H1 (cell line): ENCODE measurements at regions not wholly inside any gene's neighbourhood (a gene's known extent, or its start where the extent isn't known, plus 50 kb on each side); places are given as distances from the start of the nearest gene placed in this dataset.

Experiments
- CTCF ChIA-PET: fragments of 300-600 bp; sonication (Branson Sonifier 250); formaldehyde crosslinking; loops from one replicate; lab custom pipeline; 2021; ENCODE audit not compliant: partially characterized antibody; lab: Charles Lee
- POLR2A ChIA-PET: fragments of 300-600 bp; sonication (Branson Sonifier 250); formaldehyde crosslinking; loops from one replicate; lab custom pipeline; 2021; ENCODE audit warnings: inconsistent platforms; ENCODE audit not compliant: partially characterized antibody; lab: Charles Lee
- DNase-seq, 2 experiments: peaks; one replicate each; pipeline versions ENCODE4 v3.0.0 to v3.0.0-alpha.2; 2010 to 2022; ENCODE audit warnings: low spot score in 2 of 2, low read depth in 1 of 2, mixed read lengths in 1 of 2
- FAIRE-seq: peaks from 2 replicates; lab custom pipeline; 2011; peaks lifted over from hg19 to GRCh38; lab: Jason Lieb, UNC
- H2AFZ ChIP-seq: 2 replicates; pipeline ENCODE4 v1.8.1; 2012; ENCODE audit warnings: low read length, inconsistent platforms
- H2AK5ac ChIP-seq: 2 replicates; pipeline ENCODE4 v1.6.1; 2013; ENCODE audit warnings: low read depth, low read length
- H2BK120ac ChIP-seq: replicated peaks from 2 replicates; pipeline ENCODE3; 2013; ENCODE audit warnings: low read depth, low read length, inconsistent platforms
- H2BK12ac ChIP-seq: 2 replicates; pipeline ENCODE4 v1.6.1; 2013; ENCODE audit warnings: low read depth, low read length
- H2BK15ac ChIP-seq: 2 replicates; pipeline ENCODE4 v1.6.1; 2013; ENCODE audit warnings: low read length
- H2BK20ac ChIP-seq: 2 replicates; pipeline ENCODE4 v1.6.1; 2013; ENCODE audit warnings: low read length
- H2BK5ac ChIP-seq: 2 replicates; pipeline ENCODE4 v1.6.1; 2013; ENCODE audit warnings: low read depth, low read length
- H3K14ac ChIP-seq: 2 replicates; pipeline ENCODE4 v1.6.1; 2013; ENCODE audit warnings: inconsistent platforms; ENCODE audit not compliant: insufficient read length
- H3K18ac ChIP-seq: 2 replicates; pipeline ENCODE4 v1.6.1; 2013; ENCODE audit warnings: low read length; ENCODE audit errors: extremely low read depth
- H3K23ac ChIP-seq: 2 replicates; pipeline ENCODE4 v1.6.1; 2013; ENCODE audit warnings: inconsistent platforms; ENCODE audit not compliant: insufficient read length
- H3K23me2 ChIP-seq: 2 replicates; pipeline ENCODE4 v1.6.1; 2013; ENCODE audit warnings: low read depth, low read length
- H3K27ac ChIP-seq: 2 replicates; pipeline ENCODE4 v1.6.1; 2011; ENCODE audit warnings: low read depth, low read length, inconsistent platforms
- H3K27me3 ChIP-seq, 4 experiments: replicated peaks in 1 of 4; 1 replicate in 1 of 4; 2 replicates in 3 of 4; pipeline versions ENCODE4 v1.6.1 to v1.8.1; 2011 to 2013; ENCODE audit warnings: low read length in 3 of 4, mild to moderate bottlenecking in 3 of 4, inconsistent platforms in 2 of 4, mixed read lengths in 2 of 4, moderate library complexity in 1 of 4; ENCODE audit not compliant: control insufficient read depth in 3 of 4, insufficient read depth in 3 of 4; ENCODE audit errors: extremely low read depth in 1 of 4
- H3K36me3 ChIP-seq, 4 experiments: 2 replicates each; pipeline versions ENCODE4 v1.6.1 to v1.8.1; 2011 to 2013; ENCODE audit warnings: mild to moderate bottlenecking in 4 of 4, low read length in 3 of 4, moderate library complexity in 2 of 4, control low read depth in 1 of 4, inconsistent platforms in 1 of 4; ENCODE audit not compliant: insufficient read depth in 4 of 4, control insufficient read depth in 2 of 4
- H3K4ac ChIP-seq: replicated peaks from 2 replicates; pipeline ENCODE3; 2013; ENCODE audit warnings: low read length, low read depth, mixed read lengths, inconsistent platforms; ENCODE audit not compliant: insufficient read length
- H3K4me1 ChIP-seq, 4 experiments: replicated peaks in 1 of 4; 1 replicate in 1 of 4; 2 replicates in 3 of 4; pipeline versions ENCODE4 v1.6.1 to v1.8.1; 2011 to 2013; ENCODE audit warnings: low read length in 3 of 4, inconsistent platforms in 2 of 4, mixed read lengths in 1 of 4; ENCODE audit not compliant: insufficient read depth in 4 of 4, control insufficient read depth in 3 of 4
- H3K4me2 ChIP-seq, 2 experiments: 2 replicates each; pipeline versions ENCODE4 v1.6.1 to v1.8.1; 2011 to 2013; ENCODE audit warnings: low read depth in 2 of 2, low read length in 2 of 2, control low read depth in 1 of 2, inconsistent platforms in 1 of 2, mild to moderate bottlenecking in 1 of 2; ENCODE audit not compliant: insufficient read depth in 1 of 2
- H3K4me3 ChIP-seq, 4 experiments: fragments of 200-600, 300-600 bp in 1 of 4; sonication (generic), shearing (Covaris generic), sonication (Bioruptor Twin) in 1 of 4; 2 replicates each; pipeline versions ENCODE4 v1.5.1 to v1.8.1; 2011 to 2016; ENCODE audit warnings: low read length in 4 of 4, low read depth in 3 of 4, control low read depth in 2 of 4, inconsistent platforms in 2 of 4, mild to moderate bottlenecking in 2 of 4, mixed read lengths in 1 of 4, moderate library complexity in 1 of 4; ENCODE audit not compliant: insufficient read depth in 2 of 4; ENCODE audit errors: extremely low read depth in 1 of 4
- H3K56ac ChIP-seq: replicated peaks from 2 replicates; pipeline ENCODE3; 2013; ENCODE audit warnings: low read depth, mild to moderate bottlenecking, mixed read lengths, low read length, inconsistent platforms; ENCODE audit not compliant: insufficient read length
- H3K79me1 ChIP-seq: 2 replicates; pipeline ENCODE4 v1.6.1; 2013; ENCODE audit warnings: low read depth, low read length, control low read depth
- H3K79me2 ChIP-seq, 2 experiments: 2 replicates each; pipeline versions ENCODE4 v1.6.1 to v1.8.1; 2012 to 2013; ENCODE audit warnings: low read length in 2 of 2, mild to moderate bottlenecking in 2 of 2, inconsistent platforms in 1 of 2; ENCODE audit not compliant: insufficient read depth in 2 of 2, control insufficient read depth in 1 of 2
- H3K9ac ChIP-seq, 4 experiments: replicated peaks in 1 of 4; 1 replicate in 1 of 4; 2 replicates in 3 of 4; pipeline versions ENCODE4 v1.6.1 to v1.8.1; 2011 to 2013; ENCODE audit warnings: low read depth in 3 of 4, low read length in 3 of 4, control low read depth in 2 of 4, mild to moderate bottlenecking in 2 of 4, moderate library complexity in 2 of 4, inconsistent platforms in 1 of 4; ENCODE audit errors: extremely low read depth in 1 of 4
- H3K9me3 ChIP-seq, 2 experiments: 2 replicates each; pipeline versions ENCODE4 v1.6.1 to v1.8.1; 2012 to 2013; ENCODE audit warnings: mild to moderate bottlenecking in 2 of 2, moderate library complexity in 2 of 2, control low read depth in 1 of 2, inconsistent platforms in 1 of 2, low read depth in 1 of 2, low read length in 1 of 2, mixed read lengths in 1 of 2; ENCODE audit not compliant: insufficient read depth in 2 of 2
- H4K20me1 ChIP-seq, 2 experiments: replicated peaks in 1 of 2; 2 replicates each; pipeline versions ENCODE3 to v1.8.1; 2011 to 2013; ENCODE audit warnings: inconsistent platforms in 2 of 2, low read length in 2 of 2, mild to moderate bottlenecking in 1 of 2; ENCODE audit not compliant: insufficient read depth in 2 of 2, control insufficient read depth in 1 of 2
- H4K5ac ChIP-seq: 2 replicates; pipeline ENCODE4 v1.6.1; 2013; ENCODE audit warnings: low read length, low read depth, mixed read lengths, inconsistent platforms; ENCODE audit not compliant: insufficient read length
- H4K8ac ChIP-seq: 2 replicates; pipeline ENCODE4 v1.8.0; 2013; ENCODE audit warnings: mild to moderate bottlenecking, moderate library complexity, low read length, inconsistent platforms; ENCODE audit not compliant: insufficient read depth; ENCODE audit errors: extremely low read depth
- H4K91ac ChIP-seq: replicated peaks from 2 replicates; pipeline ENCODE3; 2013; ENCODE audit warnings: low read length, mixed read lengths, inconsistent platforms; ENCODE audit not compliant: insufficient read length
- ATF2 ChIP-seq: IDR thresholded peaks from 2 replicates; pipeline ENCODE4 v1.6.1; 2012; ENCODE audit warnings: low read length, inconsistent platforms
- BRCA1 ChIP-seq: IDR thresholded peaks from 2 replicates; pipeline ENCODE4 v1.6.1; 2012; ENCODE audit warnings: low read depth, low read length, improper control_type of control experiment
- CHD2 ChIP-seq: IDR thresholded peaks from 2 replicates; pipeline ENCODE4 v1.6.1; 2012; ENCODE audit warnings: low read length, improper control_type of control experiment
- JUND ChIP-seq: IDR thresholded peaks from 2 replicates; pipeline ENCODE4 v1.6.1; 2011; ENCODE audit warnings: mild to moderate bottlenecking, improper control_type of control experiment, low read length
- KDM1A ChIP-seq: fragments of 200-600, 300-600 bp; sonication (generic); IDR thresholded peaks from 2 replicates; pipeline ENCODE4 v1.7.1; 2016; ENCODE audit warnings: mild to moderate bottlenecking, low read length, borderline replicate concordance
- MAFK ChIP-seq: IDR thresholded peaks from 2 replicates; pipeline ENCODE4 v1.6.1; 2012; ENCODE audit warnings: low read depth, mild to moderate bottlenecking, improper control_type of control experiment, low read length
- POLR2A ChIP-seq, 2 experiments: IDR thresholded peaks; 1 replicate in 1 of 2; 2 replicates in 1 of 2; pipeline ENCODE4 v1.6.1; 2011; ENCODE audit warnings: low read depth in 2 of 2, low read length in 2 of 2, mild to moderate bottlenecking in 2 of 2; ENCODE audit errors: control extremely low read depth in 1 of 2
- RFX5 ChIP-seq: IDR thresholded peaks from 2 replicates; pipeline ENCODE4 v1.6.1; 2011; ENCODE audit warnings: low read depth, low read length, improper control_type of control experiment, borderline replicate concordance
- SIN3A ChIP-seq, 2 experiments: IDR thresholded peaks in 1 of 2; conservative IDR thresholded peaks in 1 of 2; 2 replicates each; pipeline ENCODE4 v1.6.1; 2011 to 2012; ENCODE audit warnings: low read length in 2 of 2, improper control_type of control experiment in 1 of 2, low read depth in 1 of 2, mild to moderate bottlenecking in 1 of 2
- SP4 ChIP-seq: IDR thresholded peaks from 2 replicates; pipeline ENCODE4 v1.6.1; 2012; ENCODE audit warnings: low read length, inconsistent platforms
- TAF1 ChIP-seq: IDR thresholded peaks from 2 replicates; pipeline ENCODE4 v1.6.1; 2011; ENCODE audit warnings: mild to moderate bottlenecking, low read depth, low read length
- TBP ChIP-seq: IDR thresholded peaks from 2 replicates; pipeline ENCODE4 v1.6.1; 2011; ENCODE audit warnings: low read depth, low read length, improper control_type of control experiment
- TCF12 ChIP-seq: IDR thresholded peaks from 2 replicates; pipeline ENCODE4 v1.6.1; 2011; ENCODE audit warnings: low read depth, mild to moderate bottlenecking, low read length
- TEAD4 ChIP-seq: IDR thresholded peaks from 2 replicates; pipeline ENCODE4 v1.6.1; 2012; ENCODE audit warnings: low read depth, low read length, inconsistent platforms, mixed read lengths
- YY1 ChIP-seq: IDR thresholded peaks from 2 replicates; pipeline ENCODE4 v1.6.1; 2011; ENCODE audit warnings: low read depth, mild to moderate bottlenecking, low read length
- WGBS, 2 experiments: shearing (Covaris generic) in 1 of 2; methylation state at CpG; one replicate each; pipeline versions ENCODE4 v1.1.6 to v1.1.7; 2013 to 2015; ENCODE audit warnings: low lambda C conversion rate in 2 of 2, mixed read lengths in 2 of 2, inconsistent platforms in 1 of 2, low coverage in 1 of 2, missing lambda C conversion rate in 1 of 2; ENCODE audit not compliant: insufficient replicate concordance in 2 of 2, insufficient coverage in 1 of 2, insufficient read length in 1 of 2; ENCODE audit errors: extremely low coverage in 1 of 2, missing lambda C conversion rate in 1 of 2; 5-methylcytosine and 5-hydroxymethylcytosine counted together

GRCh38 chr2:52695731-52696130, 1071.9 kb upstream of the CHAC2 start:
- Histone ChIP-seq H3K4me2 (no peak overlapping the region), H3K9ac (no peak overlapping the region), H3K18ac (no peak overlapping the region), H3K27ac (no peak overlapping the region), H3K56ac (no peak overlapping the region), H4K91ac (no peak overlapping the region), H4K5ac (no peak overlapping the region), H2BK12ac (no peak overlapping the region), H2BK15ac (no peak overlapping the region), H2AFZ (no peak overlapping the region), H3K79me2 (no peaks in the 10 kb centered on the region), H3K27me3 (no peaks in the 10 kb centered on the region), H3K4ac (no peak overlapping the region), H3K36me3 (no peaks in the 10 kb centered on the region), H3K14ac (no peak overlapping the region), H2BK5ac (no peak overlapping the region), H2AK5ac (no peak overlapping the region), H3K23ac (no peak overlapping the region), H3K4me3 (no peak overlapping the region), H3K23me2 (no peaks in the 10 kb centered on the region), H4K20me1 (no peaks in the 10 kb centered on the region), H4K8ac (no peak overlapping the region), H2BK20ac (no peak overlapping the region), H3K4me1 (no peaks in the 10 kb centered on the region), H3K79me1 (no peaks in the 10 kb centered on the region), H3K9me3 (no peaks in the 10 kb centered on the region), H2BK120ac (no peak overlapping the region)
- ChIA-PET CTCF (interaction anchor here (0.7 kb wide), 1 partner anchor 431 kb away, joined by 3 read pairs; no protein-coding TSS in a partner anchor), POLR2A (no interaction called here)
- no peak for FAIRE-seq
- WGBS, 2 experiments, result 86% methylated on average over 3 of the region's 3 CpGs; no CpG with 5 or more reads in 1 of the 2 experiments
- no peak for DNase-seq
- no peak for TF ChIP-seq ATF2
- TF ChIP-seq SIN3A (conservative IDR thresholded peaks at IDR 0.05 in 1 of 2, IDR thresholded peaks at IDR 0.05 in 1 of 2; ENCODE audit: low read depth in 1 of 2, low read length in 2 of 2), result no peak
- TF ChIP-seq TCF12, result no peak
- no peak for TF ChIP-seq RFX5
- TF ChIP-seq BRCA1, result no peak
- TF ChIP-seq SP4, result no peak
- TF ChIP-seq YY1, result no peak
- no peak for TF ChIP-seq TEAD4
- TF ChIP-seq CHD2, result no peak
- no peak for TF ChIP-seq KDM1A
- TF ChIP-seq JUND, result no peak
- TF ChIP-seq TBP, result no peak
- TF ChIP-seq MAFK, result no peak
- no peak for TF ChIP-seq POLR2A (IDR thresholded peaks at IDR 0.05; ENCODE audit: control extremely low read depth in 1 of 2, low read depth in 2 of 2, low read length in 2 of 2)
- TF ChIP-seq TAF1, result no peak
